DOHH2 (cell line): ENCODE measurements at regions not wholly inside any gene's neighbourhood (a gene's known extent, or its start where the extent isn't known, plus 50 kb on each side); places are given as distances from the start of the nearest gene placed in this dataset.
"Not testable (repeated sequence)": the region's sequence is repeated elsewhere in the genome, so short reads cannot be mapped to it uniquely, and the experiment has no call there.

Experiments used
- EZH2phosphoT487 ChIP-seq: fragments of 200-600 bp; sonication (generic); IDR thresholded peaks from 2 replicates; pipeline ENCODE4 v1.6.1; 2017; ENCODE audit warnings: borderline replicate concordance, mild to moderate bottlenecking, antibody characterized with exemption, low read length, moderate library complexity, mixed read lengths
- TF ChIP-seq, protein P1 (sequence below): fragments of 200-600 bp; sonication (generic); IDR thresholded peaks from one replicate; pipeline ENCODE4 v1.5.1; 2014; ENCODE audit warnings: antibody characterized with exemption, mild to moderate bottlenecking, low read depth, low read length; ENCODE audit not compliant: poor library complexity, severe bottlenecking

DNA sequence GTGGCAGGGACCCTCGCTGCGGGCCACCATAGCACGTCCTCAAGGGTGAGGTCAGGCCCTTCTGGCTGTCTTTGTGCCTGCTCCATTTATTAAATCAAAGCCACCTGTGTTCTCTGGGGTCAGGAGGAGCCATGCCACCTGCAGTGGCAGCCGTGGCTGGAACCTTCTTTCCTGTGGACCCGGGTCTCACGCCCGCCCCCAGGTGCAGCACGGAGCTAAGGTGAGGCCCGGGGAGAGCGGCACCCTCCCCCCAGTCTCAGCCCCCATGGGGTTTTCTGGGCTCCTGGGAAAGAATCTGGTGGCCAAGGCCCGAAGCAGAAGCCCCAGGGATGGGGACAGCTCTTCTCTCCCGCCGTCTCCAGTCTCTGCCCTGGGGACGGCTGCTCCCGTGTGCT is 195.4 kb downstream of the LAT start:
- TF ChIP-seq EZH2phosphoT487, result not testable (repeated sequence)
- TF ChIP-seq, protein P1, sequence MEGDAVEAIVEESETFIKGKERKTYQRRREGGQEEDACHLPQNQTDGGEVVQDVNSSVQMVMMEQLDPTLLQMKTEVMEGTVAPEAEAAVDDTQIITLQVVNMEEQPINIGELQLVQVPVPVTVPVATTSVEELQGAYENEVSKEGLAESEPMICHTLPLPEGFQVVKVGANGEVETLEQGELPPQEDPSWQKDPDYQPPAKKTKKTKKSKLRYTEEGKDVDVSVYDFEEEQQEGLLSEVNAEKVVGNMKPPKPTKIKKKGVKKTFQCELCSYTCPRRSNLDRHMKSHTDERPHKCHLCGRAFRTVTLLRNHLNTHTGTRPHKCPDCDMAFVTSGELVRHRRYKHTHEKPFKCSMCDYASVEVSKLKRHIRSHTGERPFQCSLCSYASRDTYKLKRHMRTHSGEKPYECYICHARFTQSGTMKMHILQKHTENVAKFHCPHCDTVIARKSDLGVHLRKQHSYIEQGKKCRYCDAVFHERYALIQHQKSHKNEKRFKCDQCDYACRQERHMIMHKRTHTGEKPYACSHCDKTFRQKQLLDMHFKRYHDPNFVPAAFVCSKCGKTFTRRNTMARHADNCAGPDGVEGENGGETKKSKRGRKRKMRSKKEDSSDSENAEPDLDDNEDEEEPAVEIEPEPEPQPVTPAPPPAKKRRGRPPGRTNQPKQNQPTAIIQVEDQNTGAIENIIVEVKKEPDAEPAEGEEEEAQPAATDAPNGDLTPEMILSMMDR, result not testable (repeated sequence)
